ENCODE measurements at regions not wholly inside any gene's neighbourhood (a gene's known extent, or its start where the extent isn't known, plus 50 kb on each side); places are given as distances from the start of the nearest gene placed in this dataset.

DNA sequence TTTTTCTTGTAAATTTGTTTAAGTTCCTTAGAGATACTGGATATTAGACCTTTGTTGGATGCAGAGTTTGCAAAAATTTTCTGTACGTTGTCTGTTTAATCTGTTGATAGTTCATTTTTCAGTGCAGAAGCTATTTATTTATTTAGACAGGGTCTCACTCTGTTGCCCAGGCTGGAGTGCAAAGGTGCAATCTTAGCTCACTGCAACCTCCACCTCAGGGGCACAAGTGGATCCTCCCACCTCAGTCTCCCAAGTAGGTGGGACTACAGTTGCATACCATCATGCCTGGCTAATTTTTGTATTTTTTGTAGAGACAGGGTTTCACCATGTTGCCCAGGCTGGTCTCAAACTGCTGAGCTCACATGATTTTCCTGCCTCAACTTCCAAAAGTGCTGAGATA lies 568.2 kb upstream of the REG3G start:
- TF ChIP-seq, protein P1, sequence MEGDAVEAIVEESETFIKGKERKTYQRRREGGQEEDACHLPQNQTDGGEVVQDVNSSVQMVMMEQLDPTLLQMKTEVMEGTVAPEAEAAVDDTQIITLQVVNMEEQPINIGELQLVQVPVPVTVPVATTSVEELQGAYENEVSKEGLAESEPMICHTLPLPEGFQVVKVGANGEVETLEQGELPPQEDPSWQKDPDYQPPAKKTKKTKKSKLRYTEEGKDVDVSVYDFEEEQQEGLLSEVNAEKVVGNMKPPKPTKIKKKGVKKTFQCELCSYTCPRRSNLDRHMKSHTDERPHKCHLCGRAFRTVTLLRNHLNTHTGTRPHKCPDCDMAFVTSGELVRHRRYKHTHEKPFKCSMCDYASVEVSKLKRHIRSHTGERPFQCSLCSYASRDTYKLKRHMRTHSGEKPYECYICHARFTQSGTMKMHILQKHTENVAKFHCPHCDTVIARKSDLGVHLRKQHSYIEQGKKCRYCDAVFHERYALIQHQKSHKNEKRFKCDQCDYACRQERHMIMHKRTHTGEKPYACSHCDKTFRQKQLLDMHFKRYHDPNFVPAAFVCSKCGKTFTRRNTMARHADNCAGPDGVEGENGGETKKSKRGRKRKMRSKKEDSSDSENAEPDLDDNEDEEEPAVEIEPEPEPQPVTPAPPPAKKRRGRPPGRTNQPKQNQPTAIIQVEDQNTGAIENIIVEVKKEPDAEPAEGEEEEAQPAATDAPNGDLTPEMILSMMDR (IDR thresholded peaks at IDR 0.05; ENCODE audit: low read length), result no peak
- no peak for TF ChIP-seq EZH2 (IDR thresholded peaks at IDR 0.05; ENCODE audit: borderline replicate concordance, low read length)

Measured in OCI-LY1 (cell line).